Neural progenitor cell (in vitro differentiated cells): ENCODE measurements at regions not wholly inside any gene's neighbourhood (a gene's known extent, or its start where the extent isn't known, plus 50 kb on each side); places are given as distances from the start of the nearest gene placed in this dataset.

Experiments
- DNase-seq: peaks from one replicate; pipeline ENCODE4 v3.0.0-alpha.2; 2016; ENCODE audit warnings: low spot score
- H2AFZ ChIP-seq: fragments of 200-600 bp; sonication (generic); replicated peaks from 2 replicates; pipeline ENCODE4 v1.6.1; 2016; ENCODE audit warnings: antibody characterized with exemption
- H3F3A ChIP-seq: fragments of 200-600 bp; sonication (generic); 2 replicates; pipeline ENCODE4 v1.6.1; 2016; ENCODE audit warnings: antibody characterized with exemption, low read depth
- H3K27ac ChIP-seq: fragments of 200-600 bp; sonication (generic); 2 replicates; pipeline ENCODE4 v1.5.1; 2016; ENCODE audit warnings: mild to moderate bottlenecking
- H3K27me3 ChIP-seq: fragments of 200-600 bp; sonication (generic); 2 replicates; pipeline ENCODE4 v1.6.1; 2016; ENCODE audit warnings: mild to moderate bottlenecking, moderate library complexity
- H3K36me3 ChIP-seq: fragments of 200-600 bp; sonication (generic); 2 replicates; pipeline ENCODE4 v1.5.1; 2016
- H3K4me1 ChIP-seq: fragments of 200-600 bp; sonication (generic); 2 replicates; pipeline ENCODE4 v1.6.1; 2016; ENCODE audit warnings: mixed run types
- H3K4me2 ChIP-seq: fragments of 200-600 bp; sonication (generic); 2 replicates; pipeline ENCODE4 v1.6.1; 2016
- H3K4me3 ChIP-seq: fragments of 200-600 bp; sonication (generic); 2 replicates; pipeline ENCODE4 v1.5.1; 2016
- H3K79me2 ChIP-seq: fragments of 200-600 bp; sonication (generic); 2 replicates; pipeline ENCODE4 v1.6.1; 2016; ENCODE audit warnings: low read depth
- H3K9ac ChIP-seq: fragments of 200-600 bp; sonication (generic); 2 replicates; pipeline ENCODE4 v1.6.1; 2016
- H3K9me3 ChIP-seq: fragments of 200-600 bp; sonication (generic); 2 replicates; pipeline ENCODE4 v1.5.1; 2016; ENCODE audit warnings: low read depth
- H4K20me1 ChIP-seq: fragments of 200-600 bp; sonication (generic); 2 replicates; pipeline ENCODE4 v1.6.1; 2016; ENCODE audit warnings: low read depth
- H3K27ac Mint-ChIP-seq: 3 replicates; pipeline ENCODE4 v1.8.0; 2021; ENCODE audit warnings: mixed read lengths
- H3K27me3 Mint-ChIP-seq: 2 replicates; pipeline ENCODE4 v1.8.0; 2022; ENCODE audit warnings: low read depth, mild to moderate bottlenecking, inconsistent platforms, moderate library complexity, mixed read lengths; ENCODE audit not compliant: insufficient read depth
- H3K36me3 Mint-ChIP-seq: 3 replicates; pipeline ENCODE4 v1.8.0; 2021; ENCODE audit warnings: mixed read lengths
- H3K4me1 Mint-ChIP-seq: 3 replicates; pipeline ENCODE4 v1.8.0; 2021; ENCODE audit warnings: mixed read lengths
- H3K4me3 Mint-ChIP-seq: 3 replicates; pipeline ENCODE4 v1.8.0; 2021; ENCODE audit warnings: mild to moderate bottlenecking, moderate library complexity, mixed read lengths
- H3K9me3 Mint-ChIP-seq: 3 replicates; pipeline ENCODE4 v1.8.0; 2020; ENCODE audit warnings: mixed read lengths
- CTCF ChIP-seq: fragments of 200-600 bp; sonication (generic); IDR thresholded peaks from 2 replicates; pipeline ENCODE4 v1.5.1; 2017; ENCODE audit warnings: antibody characterized with exemption, mild to moderate bottlenecking
- EZH2 ChIP-seq: fragments of 200-600 bp; sonication (generic); IDR thresholded peaks from 2 replicates; pipeline ENCODE4 v1.6.1; 2017; ENCODE audit warnings: antibody characterized with exemption, mild to moderate bottlenecking, moderate library complexity
- EZH2phosphoT487 ChIP-seq: fragments of 200-600 bp; sonication (generic); IDR thresholded peaks from 2 replicates; pipeline ENCODE4 v1.6.1; 2017; ENCODE audit warnings: antibody characterized with exemption

- H3K4me1 ChIP-seq: peaks cover 16% of the 10 kb centered on the region
- H3K27me3 Mint-ChIP-seq: peaks cover 8% of the 10 kb centered on the region
Measured at GRCh38 chr2:226667736-226668135, 131.9 kb downstream of the IRS1 start.

GRCh38 chr2:226665306-226665831 lies 134.3 kb downstream of the IRS1 start:
- no peak overlapping the region for H3K4me3 Mint-ChIP-seq
- DNase-seq: no peak

More at GRCh38 chr2:226667736-226668135, 131.9 kb downstream of the IRS1 start:
- Mint-ChIP-seq H3K9me3 (no peaks in the 10 kb centered on the region), H3K4me3 (no peak overlapping the region), H3K27ac (no peak overlapping the region), H3K36me3 (no peaks in the 10 kb centered on the region), H3K4me1 (peaks cover 18% of the 10 kb centered on the region)
- H3K9me3 ChIP-seq: no peaks in the 10 kb centered on the region
- H2AFZ ChIP-seq: no peak overlapping the region
- no peak for DNase-seq
- H3F3A ChIP-seq: no peaks in the 10 kb centered on the region
- H3K9ac ChIP-seq: no peak overlapping the region
- H3K4me2 ChIP-seq: no peak overlapping the region
- H3K4me3 ChIP-seq: no peak overlapping the region
- no peaks in the 10 kb centered on the region for H3K27me3 ChIP-seq
- no peak overlapping the region for H3K27ac ChIP-seq
- no peaks in the 10 kb centered on the region for H3K36me3 ChIP-seq
- TF ChIP-seq EZH2phosphoT487 (no peak), EZH2 (no peak), CTCF (no peak)
- H4K20me1 ChIP-seq: no peaks in the 10 kb centered on the region
- H3K79me2 ChIP-seq: no peaks in the 10 kb centered on the region

GRCh38 chr2:226664661-226665060 lies 135.0 kb downstream of the IRS1 start:
- H3K27ac Mint-ChIP-seq: no peak overlapping the region
- H3K4me2 ChIP-seq: no peak overlapping the region
- H3K4me3 ChIP-seq: no peak overlapping the region
- H3K27ac ChIP-seq: no peak overlapping the region
- peaks cover 22% of the 10 kb centered on the region for H3K4me1 Mint-ChIP-seq
- no peaks in the 10 kb centered on the region for H3K79me2 ChIP-seq
- no peak overlapping the region for H2AFZ ChIP-seq
- no peak for DNase-seq
- TF ChIP-seq EZH2 (no peak), EZH2phosphoT487 (no peak), CTCF (no peak)
- no peaks in the 10 kb centered on the region for H3F3A ChIP-seq
- no peaks in the 10 kb centered on the region for H3K9me3 ChIP-seq
- H3K9me3 Mint-ChIP-seq: peaks cover 5% of the 10 kb centered on the region
- H3K4me1 ChIP-seq: no peaks in the 10 kb centered on the region
- H3K36me3 Mint-ChIP-seq: no peaks in the 10 kb centered on the region
- no peak overlapping the region for H3K4me3 Mint-ChIP-seq
- no peak overlapping the region for H3K9ac ChIP-seq
- H3K27me3 ChIP-seq: no peaks in the 10 kb centered on the region
- H3K27me3 Mint-ChIP-seq: peaks cover 16% of the 10 kb centered on the region
- no peaks in the 10 kb centered on the region for H4K20me1 ChIP-seq
- no peaks in the 10 kb centered on the region for H3K36me3 ChIP-seq

More at GRCh38 chr2:226665306-226665831, 134.3 kb downstream of the IRS1 start:
- no peak overlapping the region for H3K9ac ChIP-seq
- peaks cover 16% of the 10 kb centered on the region for H3K27me3 Mint-ChIP-seq
- no peak overlapping the region for H3K4me3 ChIP-seq
- peaks cover 5% of the 10 kb centered on the region for H3K4me1 ChIP-seq
- no peak for TF ChIP-seq CTCF
- no peak for TF ChIP-seq EZH2phosphoT487
- TF ChIP-seq EZH2: no peak
- H3K9me3 ChIP-seq: no peaks in the 10 kb centered on the region
- no peaks in the 10 kb centered on the region for H3K27me3 ChIP-seq
- H3K4me1 Mint-ChIP-seq: peaks cover 24% of the 10 kb centered on the region
- H3K79me2 ChIP-seq: no peaks in the 10 kb centered on the region
- peaks cover 5% of the 10 kb centered on the region for H3K9me3 Mint-ChIP-seq
- no peaks in the 10 kb centered on the region for H4K20me1 ChIP-seq
- no peaks in the 10 kb centered on the region for H3F3A ChIP-seq
- no peaks in the 10 kb centered on the region for H3K36me3 ChIP-seq
- no peak overlapping the region for H2AFZ ChIP-seq
- H3K4me2 ChIP-seq: no peak overlapping the region
- H3K36me3 Mint-ChIP-seq: no peaks in the 10 kb centered on the region
- no peak overlapping the region for H3K27ac Mint-ChIP-seq
- no peak overlapping the region for H3K27ac ChIP-seq
